Type B pancreatic cell (in vitro differentiated cells): ENCODE measurements at regions not wholly inside any gene's neighbourhood (a gene's known extent, or its start where the extent isn't known, plus 50 kb on each side); places are given as distances from the start of the nearest gene placed in this dataset.

Experiments
- DNase-seq: peaks from one replicate; pipeline ENCODE4 v3.0.0; 2021; ENCODE audit warnings: mixed read lengths; ENCODE audit not compliant: unreplicated experiment; ENCODE audit errors: extremely low spot score
- H3K27ac Mint-ChIP-seq: 2 replicates; pipeline ENCODE4 v1.8.0; 2021; ENCODE audit warnings: mild to moderate bottlenecking, mixed read lengths
- H3K27me3 Mint-ChIP-seq: 2 replicates; pipeline ENCODE4 v1.8.0; 2021; ENCODE audit warnings: mixed read lengths
- H3K36me3 Mint-ChIP-seq: 2 replicates; pipeline ENCODE4 v1.8.0; 2021; ENCODE audit warnings: mixed read lengths
- H3K4me1 Mint-ChIP-seq: one replicate; pipeline ENCODE4 v1.8.0; 2021; ENCODE audit warnings: mixed read lengths; ENCODE audit not compliant: unreplicated experiment
- H3K4me3 Mint-ChIP-seq: 2 replicates; pipeline ENCODE4 v1.8.0; 2021; ENCODE audit warnings: mild to moderate bottlenecking, mixed read lengths
- H3K9me3 Mint-ChIP-seq: 2 replicates; pipeline ENCODE4 v1.8.0; 2021; ENCODE audit warnings: mixed read lengths
- CTCF ChIP-seq: fragments of 200-600 bp; sonication (generic); conservative IDR thresholded peaks from 2 replicates; pipeline ENCODE4 v1.5.0; 2021; ENCODE audit warnings: antibody characterized with exemption, mild to moderate bottlenecking

GRCh38 chr12:115598871-115599811 is 678.4 kb downstream of the MED13L start:
- TF ChIP-seq CTCF: no peak
- Mint-ChIP-seq H3K4me1 (peaks cover 18% of the 10 kb centered on the region), H3K27ac (no peak overlapping the region), H3K27me3 (peaks cover 15% of the 10 kb centered on the region), H3K36me3 (no peaks in the 10 kb centered on the region), H3K4me3 (peak overlapping the region; percentile 80), H3K9me3 (peaks cover 10% of the 10 kb centered on the region)
- no peak for DNase-seq

- Mint-ChIP-seq H3K27me3 (peaks cover 15% of the 10 kb centered on the region), H3K4me3 (no peak overlapping the region), H3K27ac (no peak overlapping the region), H3K9me3 (peaks cover 10% of the 10 kb centered on the region), H3K36me3 (no peaks in the 10 kb centered on the region), H3K4me1 (peaks cover 18% of the 10 kb centered on the region)
- DNase-seq: no peak
- TF ChIP-seq CTCF: no peak
Observed at GRCh38 chr12:115597157-115597712, 680.3 kb downstream of the MED13L start.

GRCh38 chr12:115588131-115588530 is 689.4 kb downstream of the MED13L start:
- H3K9me3 Mint-ChIP-seq: peaks cover 4% of the 10 kb centered on the region
- no peaks in the 10 kb centered on the region for H3K4me1 Mint-ChIP-seq
- no peak for DNase-seq
- no peak overlapping the region for H3K4me3 Mint-ChIP-seq
- H3K27me3 Mint-ChIP-seq: peaks cover 5% of the 10 kb centered on the region
- no peaks in the 10 kb centered on the region for H3K36me3 Mint-ChIP-seq
- H3K27ac Mint-ChIP-seq: no peak overlapping the region
- no peak for TF ChIP-seq CTCF

GRCh38 chr12:115584156-115584555 is 693.3 kb downstream of the MED13L start:
- peaks cover 7% of the 10 kb centered on the region for H3K27me3 Mint-ChIP-seq
- no peaks in the 10 kb centered on the region for H3K4me1 Mint-ChIP-seq
- H3K27ac Mint-ChIP-seq: no peak overlapping the region

GRCh38 chr12:115583591-115583990 is 693.9 kb downstream of the MED13L start:
- no peak overlapping the region for H3K27ac Mint-ChIP-seq
- H3K36me3 Mint-ChIP-seq: no peaks in the 10 kb centered on the region
- no peak for TF ChIP-seq CTCF
- no peaks in the 10 kb centered on the region for H3K9me3 Mint-ChIP-seq
- H3K4me3 Mint-ChIP-seq: no peak overlapping the region
- no peak for DNase-seq
- H3K27me3 Mint-ChIP-seq: peaks cover 7% of the 10 kb centered on the region
- no peaks in the 10 kb centered on the region for H3K4me1 Mint-ChIP-seq

More at GRCh38 chr12:115584156-115584555, 693.3 kb downstream of the MED13L start:
- no peak for TF ChIP-seq CTCF
- DNase-seq: no peak
- Mint-ChIP-seq H3K4me3 (no peak overlapping the region), H3K9me3 (peaks cover 3% of the 10 kb centered on the region), H3K36me3 (no peaks in the 10 kb centered on the region)
